Kidney epithelial cell (primary cell): ENCODE measurements at regions not wholly inside any gene's neighbourhood (a gene's known extent, or its start where the extent isn't known, plus 50 kb on each side); places are given as distances from the start of the nearest gene placed in this dataset.

Source experiments
- DNase-seq: peaks from one replicate; pipeline ENCODE4 v3.0.0-alpha.2; 2010; ENCODE audit warnings: low read depth
- H3K27me3 ChIP-seq: 2 replicates; pipeline ENCODE4 v1.6.0; 2011; ENCODE audit warnings: low read length; ENCODE audit not compliant: control insufficient read depth, insufficient read depth
- H3K36me3 ChIP-seq: 2 replicates; pipeline ENCODE4 v1.5.1; 2011; ENCODE audit warnings: low read length; ENCODE audit not compliant: control insufficient read depth, insufficient read depth
- H3K4me3 ChIP-seq: 2 replicates; pipeline ENCODE4 v1.5.1; 2011; ENCODE audit warnings: low read depth, mild to moderate bottlenecking, control low read depth, low read length
- TF ChIP-seq, protein P1 (sequence below): IDR thresholded peaks from 2 replicates; pipeline ENCODE4 v1.5.1; 2011; ENCODE audit warnings: mild to moderate bottlenecking, moderate library complexity, low read length, control low read depth, inconsistent platforms; ENCODE audit not compliant: insufficient read depth, poor library complexity, severe bottlenecking

DNA sequence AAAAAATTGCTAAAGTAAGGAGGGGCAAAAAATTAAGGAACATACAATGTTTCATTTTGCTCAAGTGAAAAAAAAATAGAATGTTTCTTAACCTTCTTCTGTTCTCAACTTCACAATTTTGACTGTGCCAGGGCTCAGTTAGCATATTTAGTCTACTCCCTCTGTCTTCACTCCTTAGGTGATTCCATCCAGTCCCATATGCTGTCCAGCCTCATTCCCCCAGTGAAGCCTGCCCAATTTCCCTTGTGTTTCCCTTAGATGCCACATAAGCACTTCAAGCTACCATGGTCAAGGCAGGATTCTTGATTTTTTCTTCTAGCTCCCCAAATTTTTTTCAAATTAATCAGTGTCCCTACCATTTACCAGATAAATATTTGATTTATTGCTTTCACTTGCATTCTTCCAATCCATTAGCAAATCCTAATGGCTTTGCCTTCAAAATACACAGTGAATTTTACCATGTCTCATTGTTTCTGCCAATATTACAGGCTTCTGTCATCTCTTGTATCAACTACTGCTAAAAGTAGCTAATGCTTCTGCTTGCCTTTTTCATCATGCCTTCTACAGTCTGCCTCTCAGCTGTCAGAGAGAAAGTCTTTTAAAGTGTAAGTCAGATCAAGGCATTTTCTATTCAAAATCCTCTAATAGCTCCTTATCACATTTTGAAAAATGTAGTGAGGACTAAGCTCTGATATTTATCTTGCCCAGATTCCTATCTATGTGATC lies 166.8 kb downstream of the MACC1 start:
- TF ChIP-seq, protein P1, sequence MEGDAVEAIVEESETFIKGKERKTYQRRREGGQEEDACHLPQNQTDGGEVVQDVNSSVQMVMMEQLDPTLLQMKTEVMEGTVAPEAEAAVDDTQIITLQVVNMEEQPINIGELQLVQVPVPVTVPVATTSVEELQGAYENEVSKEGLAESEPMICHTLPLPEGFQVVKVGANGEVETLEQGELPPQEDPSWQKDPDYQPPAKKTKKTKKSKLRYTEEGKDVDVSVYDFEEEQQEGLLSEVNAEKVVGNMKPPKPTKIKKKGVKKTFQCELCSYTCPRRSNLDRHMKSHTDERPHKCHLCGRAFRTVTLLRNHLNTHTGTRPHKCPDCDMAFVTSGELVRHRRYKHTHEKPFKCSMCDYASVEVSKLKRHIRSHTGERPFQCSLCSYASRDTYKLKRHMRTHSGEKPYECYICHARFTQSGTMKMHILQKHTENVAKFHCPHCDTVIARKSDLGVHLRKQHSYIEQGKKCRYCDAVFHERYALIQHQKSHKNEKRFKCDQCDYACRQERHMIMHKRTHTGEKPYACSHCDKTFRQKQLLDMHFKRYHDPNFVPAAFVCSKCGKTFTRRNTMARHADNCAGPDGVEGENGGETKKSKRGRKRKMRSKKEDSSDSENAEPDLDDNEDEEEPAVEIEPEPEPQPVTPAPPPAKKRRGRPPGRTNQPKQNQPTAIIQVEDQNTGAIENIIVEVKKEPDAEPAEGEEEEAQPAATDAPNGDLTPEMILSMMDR: no peak
- Histone ChIP-seq H3K36me3 (no peaks in the 10 kb centered on the region), H3K4me3 (no peak overlapping the region), H3K27me3 (no peaks in the 10 kb centered on the region)
- no peak for DNase-seq

DNA sequence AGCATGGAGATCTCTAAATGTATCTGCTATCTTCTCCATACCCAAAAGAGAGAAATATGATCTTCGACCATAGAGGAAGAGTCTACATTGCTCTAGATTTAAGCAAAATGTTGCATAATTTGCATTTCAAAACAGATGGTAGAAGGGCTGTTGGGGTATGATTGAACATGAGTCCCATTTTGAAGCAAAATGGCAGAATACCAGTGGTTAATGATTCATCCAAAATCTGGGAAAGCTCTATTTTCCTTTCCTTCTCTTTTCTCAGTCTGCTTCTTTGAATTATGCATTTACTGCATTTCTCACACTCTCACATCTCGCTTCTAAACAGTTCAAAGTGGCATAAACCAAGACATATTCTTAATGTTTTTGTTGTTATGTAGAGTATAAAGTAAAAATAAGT lies 178.5 kb downstream of the MACC1 start:
- TF ChIP-seq, protein P1: no peak
- no peak overlapping the region for H3K4me3 ChIP-seq
- no peaks in the 10 kb centered on the region for H3K27me3 ChIP-seq
- DNase-seq: no peak
- H3K36me3 ChIP-seq: no peaks in the 10 kb centered on the region

DNA sequence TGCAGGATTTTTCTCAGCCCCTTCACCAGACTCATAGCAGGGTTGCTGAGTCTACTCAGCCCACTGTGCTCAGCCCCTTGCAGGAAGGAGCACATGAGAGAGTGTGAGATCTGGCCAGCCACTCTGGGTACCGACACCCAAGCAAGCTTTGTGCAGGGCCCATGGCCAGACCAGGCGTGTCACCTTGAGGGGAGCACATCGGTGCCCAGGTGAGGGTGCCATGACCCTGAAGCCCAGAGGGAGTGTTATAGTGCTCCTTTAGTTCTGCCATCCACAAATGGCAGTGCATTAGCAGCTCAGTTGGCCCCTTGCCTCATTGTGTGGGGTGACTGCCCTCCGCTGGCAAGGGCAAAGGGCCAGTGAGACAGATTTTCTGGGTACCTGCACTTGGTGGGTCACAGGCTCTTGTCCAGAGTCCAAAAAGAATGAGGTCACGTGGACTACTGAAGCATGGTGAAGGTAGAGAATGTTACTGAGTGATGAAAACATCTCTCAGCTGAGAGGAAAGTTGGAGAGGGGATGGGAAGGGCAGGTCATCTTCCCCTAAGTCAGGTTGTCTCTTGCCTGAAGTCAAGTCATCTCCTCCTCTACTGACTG lies 181.8 kb downstream of the MACC1 start:
- Histone ChIP-seq H3K27me3 (no peaks in the 10 kb centered on the region), H3K36me3 (no peaks in the 10 kb centered on the region), H3K4me3 (no peak overlapping the region)
- TF ChIP-seq, protein P1: no peak
- no peak for DNase-seq

DNA sequence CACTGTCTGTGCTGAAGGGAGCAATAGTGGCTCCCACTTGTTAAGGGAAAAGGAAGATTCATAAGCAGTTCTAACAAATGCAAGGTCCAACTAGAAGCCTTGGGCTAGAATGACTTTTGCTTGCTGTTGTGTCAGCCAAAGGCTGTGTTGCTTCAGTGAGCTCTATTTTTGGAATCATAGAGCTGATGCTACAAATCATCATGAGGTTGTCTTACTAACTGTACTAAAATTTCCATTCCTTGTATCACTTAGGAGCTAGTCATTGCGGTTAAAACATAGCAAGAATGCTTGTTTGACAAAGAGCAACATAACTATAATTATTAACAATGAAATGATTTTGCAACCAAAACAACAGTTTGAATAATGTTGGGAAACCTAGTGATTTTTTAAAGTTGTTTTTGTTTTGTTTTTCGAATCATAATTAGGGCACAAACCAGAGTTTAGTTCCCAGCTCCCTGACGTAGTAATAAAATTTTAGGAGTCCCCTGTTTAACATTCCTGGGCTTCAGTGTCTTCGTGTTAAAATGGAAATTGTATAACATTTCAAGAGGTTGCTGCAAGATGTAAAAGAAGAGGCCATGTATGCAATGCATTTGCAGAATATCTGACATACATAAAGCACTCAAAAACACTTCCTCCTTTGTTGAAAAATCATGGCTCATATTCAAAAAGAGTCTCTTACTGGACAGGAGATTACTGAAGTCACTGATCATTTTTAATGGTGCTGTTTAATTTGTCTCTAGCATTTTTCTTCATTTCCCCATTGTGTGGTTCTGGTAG lies 183.4 kb downstream of the MACC1 start:
- Histone ChIP-seq H3K27me3 (no peaks in the 10 kb centered on the region), H3K4me3 (no peak overlapping the region), H3K36me3 (no peaks in the 10 kb centered on the region)
- no peak for DNase-seq
- TF ChIP-seq, protein P1: no peak

DNA sequence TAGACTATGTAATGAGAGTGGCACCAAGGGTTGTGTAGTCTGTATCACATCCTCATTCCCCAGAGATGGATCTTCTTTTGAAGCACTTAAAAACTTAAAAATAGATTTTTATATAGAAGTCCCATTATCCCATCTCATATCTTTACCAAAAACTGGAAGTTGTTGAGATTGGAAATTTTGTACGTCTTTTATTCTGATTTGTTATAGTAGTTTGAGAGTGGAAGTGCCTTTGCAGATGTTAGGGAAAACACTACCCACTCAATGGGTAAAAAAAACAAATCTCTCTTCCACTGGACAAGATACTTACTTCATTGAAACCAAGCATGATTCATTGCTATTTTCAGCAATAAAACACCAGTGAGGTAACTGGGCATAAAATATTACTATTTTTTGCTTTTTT lies 184.4 kb downstream of the MACC1 start:
- no peak for DNase-seq
- TF ChIP-seq, protein P1: no peak
- Histone ChIP-seq H3K36me3 (no peaks in the 10 kb centered on the region), H3K4me3 (no peak overlapping the region), H3K27me3 (no peaks in the 10 kb centered on the region)
